D721Med (cell line): ENCODE measurements at regions not wholly inside any gene's neighbourhood (a gene's known extent, or its start where the extent isn't known, plus 50 kb on each side); places are given as distances from the start of the nearest gene placed in this dataset.

Experiments
- DNase-seq: peaks from one replicate; pipeline ENCODE4 v3.0.0; 2011; ENCODE audit warnings: low spot score; ENCODE audit not compliant: insufficient read length
- FAIRE-seq: peaks from 2 replicates; lab custom pipeline; 2011; peaks lifted over from hg19 to GRCh38; lab: Jason Lieb, UNC
- TF ChIP-seq, protein P1 (sequence below): IDR thresholded peaks from 2 replicates; pipeline ENCODE4 v1.5.1; 2012; ENCODE audit warnings: mild to moderate bottlenecking, control low read depth; ENCODE audit not compliant: insufficient read depth; ENCODE audit errors: missing control alignments

DNA sequence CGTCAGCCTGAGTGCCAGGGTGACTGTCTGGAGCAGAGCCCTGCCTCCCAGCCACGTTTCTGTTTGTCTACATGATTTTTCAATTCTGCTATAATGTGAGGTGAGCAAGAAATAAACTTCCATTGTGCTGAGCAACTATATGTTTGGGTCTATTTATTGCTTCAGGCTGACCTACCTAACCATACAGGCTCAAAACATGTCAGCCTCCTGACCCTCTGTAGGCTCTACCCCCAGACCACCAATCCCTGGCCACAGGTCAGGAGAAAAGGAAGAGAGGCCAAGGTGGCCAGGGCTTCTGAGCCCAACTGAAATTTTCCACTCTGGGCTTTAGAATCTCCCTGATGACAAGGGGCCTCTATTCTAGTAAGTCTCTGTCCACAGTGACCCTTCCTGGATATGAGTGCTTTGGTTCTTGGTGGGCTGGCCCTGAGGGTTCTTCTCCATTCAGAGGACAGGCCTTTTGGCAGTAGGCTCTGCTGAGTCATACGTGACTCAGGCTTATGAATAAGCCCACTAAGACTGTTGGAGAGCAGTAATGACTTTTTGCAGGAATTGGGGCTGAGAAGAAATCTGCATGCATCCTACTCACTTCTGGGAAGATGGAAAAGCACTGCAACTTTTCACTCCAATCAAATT lies 117.2 kb upstream of the TBCA start:
- TF ChIP-seq, protein P1, sequence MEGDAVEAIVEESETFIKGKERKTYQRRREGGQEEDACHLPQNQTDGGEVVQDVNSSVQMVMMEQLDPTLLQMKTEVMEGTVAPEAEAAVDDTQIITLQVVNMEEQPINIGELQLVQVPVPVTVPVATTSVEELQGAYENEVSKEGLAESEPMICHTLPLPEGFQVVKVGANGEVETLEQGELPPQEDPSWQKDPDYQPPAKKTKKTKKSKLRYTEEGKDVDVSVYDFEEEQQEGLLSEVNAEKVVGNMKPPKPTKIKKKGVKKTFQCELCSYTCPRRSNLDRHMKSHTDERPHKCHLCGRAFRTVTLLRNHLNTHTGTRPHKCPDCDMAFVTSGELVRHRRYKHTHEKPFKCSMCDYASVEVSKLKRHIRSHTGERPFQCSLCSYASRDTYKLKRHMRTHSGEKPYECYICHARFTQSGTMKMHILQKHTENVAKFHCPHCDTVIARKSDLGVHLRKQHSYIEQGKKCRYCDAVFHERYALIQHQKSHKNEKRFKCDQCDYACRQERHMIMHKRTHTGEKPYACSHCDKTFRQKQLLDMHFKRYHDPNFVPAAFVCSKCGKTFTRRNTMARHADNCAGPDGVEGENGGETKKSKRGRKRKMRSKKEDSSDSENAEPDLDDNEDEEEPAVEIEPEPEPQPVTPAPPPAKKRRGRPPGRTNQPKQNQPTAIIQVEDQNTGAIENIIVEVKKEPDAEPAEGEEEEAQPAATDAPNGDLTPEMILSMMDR: no peak
- DNase-seq (no peak), FAIRE-seq (no peak)

DNA sequence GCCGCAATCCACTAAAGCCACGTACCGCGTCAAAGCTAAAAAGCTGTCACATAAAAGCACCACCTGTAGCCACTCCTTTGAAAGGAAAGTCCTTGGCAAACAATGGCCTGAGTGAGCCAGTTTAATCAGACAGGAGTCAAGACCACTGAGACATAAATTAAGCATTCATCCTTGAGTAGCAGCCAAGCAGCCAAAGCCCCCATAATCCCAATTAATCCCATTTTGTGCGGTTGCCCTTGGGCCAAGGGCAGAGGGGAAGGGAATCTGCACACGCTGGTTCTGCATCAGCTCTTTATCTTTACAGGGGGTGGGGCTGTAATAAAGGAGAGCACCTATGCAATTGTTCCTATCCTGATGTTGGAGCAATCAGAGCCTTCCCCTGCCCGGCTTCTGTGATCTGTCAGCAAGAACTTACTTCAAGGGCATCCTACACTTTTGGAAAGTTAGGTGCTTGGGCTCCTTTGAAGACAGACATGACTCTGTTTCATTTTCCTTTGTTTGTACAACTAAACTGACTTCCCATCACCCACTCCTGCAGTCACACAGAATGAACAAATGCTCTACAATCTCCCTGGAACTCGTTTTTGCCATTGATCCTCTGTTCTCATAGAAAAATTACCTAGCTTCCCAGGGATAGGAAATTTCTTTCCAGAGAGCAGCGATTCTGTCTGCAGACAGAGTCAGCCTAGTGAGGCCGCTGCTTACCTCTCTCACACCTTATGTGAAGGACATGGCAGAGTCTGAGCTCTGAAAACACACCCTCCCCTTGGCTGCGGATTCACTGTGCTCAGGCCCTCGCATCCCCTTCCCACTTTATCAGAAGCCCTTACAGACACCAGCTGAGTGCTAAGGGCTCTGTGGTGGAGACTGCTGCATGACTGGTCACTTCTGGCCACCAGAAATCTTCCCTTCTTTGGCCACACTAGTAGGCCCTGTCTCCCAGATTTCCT lies 116.2 kb upstream of the TBCA start:
- DNase-seq (peak; percentile 21), FAIRE-seq (peak; percentile 74)
- TF ChIP-seq, protein P1: no peak

DNA sequence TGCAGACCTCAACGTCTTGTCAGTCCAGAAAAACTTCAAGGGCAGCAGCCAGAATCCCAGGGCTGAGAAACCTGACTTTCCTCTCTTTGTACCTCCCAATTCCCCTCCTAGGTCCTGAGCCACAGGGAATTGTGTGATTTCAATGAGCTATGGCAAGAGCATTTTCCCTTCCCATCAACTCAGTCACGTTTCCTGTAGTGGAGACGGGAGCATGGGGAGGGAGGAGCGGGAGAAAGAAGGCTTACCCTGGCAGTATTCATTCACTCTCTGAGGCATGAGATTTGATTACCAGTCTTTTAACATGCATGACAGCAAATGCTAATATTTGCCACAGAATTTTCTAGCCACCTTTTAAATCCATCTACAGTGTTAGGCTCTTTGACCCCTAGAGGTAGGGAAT lies 109.4 kb upstream of the TBCA start:
- FAIRE-seq (no peak), DNase-seq (no peak)
- TF ChIP-seq, protein P1: no peak

DNA sequence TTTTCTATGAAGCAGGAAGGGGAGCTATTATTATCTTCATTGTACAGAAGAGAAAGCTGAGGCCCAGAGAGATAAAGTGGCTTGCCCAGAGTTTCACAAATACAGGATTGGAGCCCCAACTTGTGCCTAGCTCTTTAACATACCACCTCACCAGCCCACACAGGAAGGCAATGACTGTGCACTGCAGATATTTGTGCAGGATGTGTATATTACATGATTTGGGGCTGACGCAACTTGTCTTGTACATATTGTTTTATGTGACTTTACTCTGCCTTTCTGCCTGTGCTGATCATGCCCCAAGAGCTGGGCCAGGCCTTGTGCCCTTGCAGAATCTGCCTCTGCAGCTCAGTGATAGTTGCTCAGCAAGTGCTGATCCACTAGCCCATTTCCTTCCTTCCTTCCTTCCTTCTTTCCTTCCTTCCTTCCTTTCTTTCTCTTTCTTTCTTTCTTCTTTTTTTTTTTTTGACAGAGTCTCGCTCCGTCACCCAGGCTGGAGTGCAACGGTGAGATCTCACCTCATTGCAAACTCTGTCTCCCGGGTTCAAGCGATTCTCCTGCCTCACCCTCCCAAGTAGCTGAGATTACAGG lies 106.6 kb upstream of the TBCA start:
- TF ChIP-seq, protein P1: no peak
- FAIRE-seq: no peak
- no peak for DNase-seq

DNA sequence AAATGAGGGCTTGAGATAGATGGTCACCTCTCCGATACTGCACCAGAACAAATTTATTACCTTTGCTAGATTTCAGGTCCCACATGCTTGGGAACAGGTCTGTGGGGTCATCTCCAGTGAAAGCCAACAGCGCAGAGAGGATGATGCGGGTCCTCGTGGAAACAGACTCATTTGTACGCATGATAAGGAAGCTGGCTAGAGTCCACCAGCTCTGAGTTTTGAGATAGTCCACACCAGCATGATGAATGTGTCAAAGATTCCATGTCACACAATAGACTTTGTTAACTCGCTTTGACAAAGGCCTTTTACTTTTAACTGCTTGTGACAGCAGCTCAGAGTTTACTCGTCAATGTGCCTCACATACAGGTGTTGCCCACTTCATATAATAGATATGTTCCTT lies 105.4 kb upstream of the TBCA start:
- FAIRE-seq (no peak), DNase-seq (no peak)
- TF ChIP-seq, protein P1: no peak

DNA sequence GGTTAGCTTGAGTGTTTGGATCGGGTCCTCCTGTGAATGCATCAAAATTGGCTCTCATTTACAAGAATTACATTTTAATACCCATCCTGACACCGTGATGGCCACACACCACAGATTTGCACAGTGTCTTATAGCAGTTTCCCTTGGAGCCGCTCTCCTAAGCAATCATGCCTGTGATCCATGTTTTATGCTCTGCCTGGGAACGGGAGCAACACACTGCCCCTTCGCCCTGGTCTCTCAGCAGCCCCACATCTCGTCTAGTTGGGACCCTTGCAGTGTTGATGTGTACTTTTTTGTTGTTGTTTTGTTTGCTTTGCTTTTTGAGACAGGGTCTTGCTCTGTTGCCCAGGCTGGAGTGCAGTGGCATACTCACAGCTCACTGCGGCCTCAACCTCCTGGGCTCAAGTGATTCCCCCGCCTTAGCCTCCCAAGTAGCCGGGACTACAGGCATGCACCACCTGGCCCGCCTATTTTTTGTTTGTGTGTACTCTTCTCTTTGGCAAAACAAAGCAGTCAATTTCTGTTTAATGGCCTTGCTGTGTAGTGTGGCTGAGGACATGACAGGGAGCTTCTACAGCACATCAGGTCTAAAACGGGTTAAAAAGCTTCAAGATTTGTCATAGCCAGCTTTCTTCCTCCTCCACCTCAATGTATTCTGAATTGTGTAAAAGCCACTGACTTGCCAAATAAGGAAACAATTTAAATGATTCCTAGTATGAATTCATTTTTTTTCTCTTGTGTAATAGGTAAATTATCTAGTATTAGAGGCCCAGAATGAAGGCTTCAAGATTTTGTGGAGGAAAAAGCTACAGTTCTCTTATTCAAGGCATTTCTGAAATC lies 101.6 kb upstream of the TBCA start:
- TF ChIP-seq, protein P1: no peak
- FAIRE-seq (no peak), DNase-seq (no peak)
